ENCODE measurements at regions not wholly inside any gene's neighbourhood (a gene's known extent, or its start where the extent isn't known, plus 50 kb on each side); places are given as distances from the start of the nearest gene placed in this dataset.
"Not testable (repeated sequence)": the region's sequence is repeated elsewhere in the genome, so short reads cannot be mapped to it uniquely, and the experiment has no call there.

DNA sequence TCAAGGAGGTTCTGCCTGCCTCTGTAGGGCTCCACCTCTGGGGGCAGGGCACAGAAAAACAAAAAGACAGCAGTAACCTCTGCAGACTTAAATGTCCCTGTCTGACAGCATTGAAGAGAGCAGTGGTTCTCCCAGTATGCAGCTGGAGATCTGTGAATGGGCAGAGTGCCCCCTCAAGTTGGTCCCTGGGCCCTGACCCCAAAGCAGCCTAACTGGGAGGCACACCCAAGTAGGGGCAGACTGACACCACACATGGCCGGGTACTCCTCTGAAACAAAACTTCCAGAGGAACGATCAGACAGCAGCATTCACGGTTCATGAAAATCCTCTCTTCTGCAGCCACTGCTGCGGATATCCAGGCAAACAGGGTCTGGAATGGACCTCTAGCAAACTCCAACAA is 409.2 kb downstream of the ALG10 start:
- not testable (repeated sequence) for TF ChIP-seq POLR2A (IDR thresholded peaks at IDR 0.05)
- TF ChIP-seq, protein P1, sequence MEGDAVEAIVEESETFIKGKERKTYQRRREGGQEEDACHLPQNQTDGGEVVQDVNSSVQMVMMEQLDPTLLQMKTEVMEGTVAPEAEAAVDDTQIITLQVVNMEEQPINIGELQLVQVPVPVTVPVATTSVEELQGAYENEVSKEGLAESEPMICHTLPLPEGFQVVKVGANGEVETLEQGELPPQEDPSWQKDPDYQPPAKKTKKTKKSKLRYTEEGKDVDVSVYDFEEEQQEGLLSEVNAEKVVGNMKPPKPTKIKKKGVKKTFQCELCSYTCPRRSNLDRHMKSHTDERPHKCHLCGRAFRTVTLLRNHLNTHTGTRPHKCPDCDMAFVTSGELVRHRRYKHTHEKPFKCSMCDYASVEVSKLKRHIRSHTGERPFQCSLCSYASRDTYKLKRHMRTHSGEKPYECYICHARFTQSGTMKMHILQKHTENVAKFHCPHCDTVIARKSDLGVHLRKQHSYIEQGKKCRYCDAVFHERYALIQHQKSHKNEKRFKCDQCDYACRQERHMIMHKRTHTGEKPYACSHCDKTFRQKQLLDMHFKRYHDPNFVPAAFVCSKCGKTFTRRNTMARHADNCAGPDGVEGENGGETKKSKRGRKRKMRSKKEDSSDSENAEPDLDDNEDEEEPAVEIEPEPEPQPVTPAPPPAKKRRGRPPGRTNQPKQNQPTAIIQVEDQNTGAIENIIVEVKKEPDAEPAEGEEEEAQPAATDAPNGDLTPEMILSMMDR (IDR thresholded peaks at IDR 0.05), result not testable (repeated sequence)
